GM19468 (cell line): ENCODE measurements at regions not wholly inside any gene's neighbourhood (a gene's known extent, or its start where the extent isn't known, plus 50 kb on each side); places are given as distances from the start of the nearest gene placed in this dataset.
"Not testable (repeated sequence)": the region's sequence is repeated elsewhere in the genome, so short reads cannot be mapped to it uniquely, and the experiment has no call there.

Source experiments
- ATAC-seq: cut with Tn5 transposase; IDR thresholded peaks from one replicate; pipeline ENCODE4 v1.9.1; 2021; ENCODE audit warnings: mild to moderate bottlenecking, moderate library complexity, moderate number of reproducible peaks; ENCODE audit not compliant: unreplicated experiment; ENCODE audit errors: extremely low read depth

GRCh38 chr3:134106580-134106979 lies 76.9 kb upstream of the SLCO2A1 start:
- ATAC-seq, result peak; percentile 52

- ATAC-seq, result no peak
These were observed 76.3 kb upstream of the SLCO2A1 start for GRCh38 chr3:134105876-134106556.

- ATAC-seq, result no peak
These were observed 74.3 kb upstream of the SLCO2A1 start for GRCh38 chr3:134104031-134104430.

GRCh38 chr3:134103470-134103869 lies 73.7 kb upstream of the SLCO2A1 start:
- no peak for ATAC-seq

- ATAC-seq, result no peak
These were observed 73.3 kb upstream of the SLCO2A1 start for GRCh38 chr3:134102976-134103375.

GRCh38 chr3:134096214-134096613 lies 66.5 kb upstream of the SLCO2A1 start:
- ATAC-seq, result not testable (repeated sequence)

GRCh38 chr3:134095005-134095404 lies 65.3 kb upstream of the SLCO2A1 start:
- no peak for ATAC-seq

- no peak for ATAC-seq
These were observed 64.8 kb upstream of the SLCO2A1 start for GRCh38 chr3:134094491-134094890.

GRCh38 chr3:134093956-134094355 lies 64.2 kb upstream of the SLCO2A1 start:
- ATAC-seq, result no peak

- ATAC-seq, result no peak
These were observed 62.5 kb upstream of the SLCO2A1 start for GRCh38 chr3:134092208-134092701.

- ATAC-seq, result no peak
These were observed 60.3 kb upstream of the SLCO2A1 start for GRCh38 chr3:134090031-134090430.

GRCh38 chr3:134087060-134087974 lies 57.6 kb upstream of the SLCO2A1 start:
- no peak for ATAC-seq

GRCh38 chr3:134086616-134087015 lies 56.9 kb upstream of the SLCO2A1 start:
- ATAC-seq, result no peak

- ATAC-seq, result no peak
These were observed 55.5 kb upstream of the SLCO2A1 start for GRCh38 chr3:134085034-134085775.

GRCh38 chr3:134084242-134084950 lies 54.7 kb upstream of the SLCO2A1 start:
- ATAC-seq, result no peak

GRCh38 chr3:134083626-134084241 lies 54.0 kb upstream of the SLCO2A1 start:
- no peak for ATAC-seq

GRCh38 chr3:134083008-134083407 lies 53.3 kb upstream of the SLCO2A1 start:
- ATAC-seq, result no peak

GRCh38 chr3:134082582-134082981 lies 52.9 kb upstream of the SLCO2A1 start:
- ATAC-seq, result no peak

- no peak for ATAC-seq
These were observed 51.5 kb upstream of the SLCO2A1 start for GRCh38 chr3:134081211-134081610.

- ATAC-seq, result no peak
These were observed 51.0 kb upstream of the SLCO2A1 start for GRCh38 chr3:134080761-134081160.
